Heart left ventricle (tissue), 13 donors: ENCODE measurements at regions not wholly inside any gene's neighbourhood (a gene's known extent, or its start where the extent isn't known, plus 50 kb on each side); places are given as distances from the start of the nearest gene placed in this dataset.

ENCODE experiments used
- POLR2A ChIP-seq, 2 donors: fragments of 450-650 bp; IDR thresholded peaks; one replicate each; pipeline ENCODE4 v1.6.1; 2017; ENCODE audit warnings: antibody characterized with exemption in 2 of 2, mild to moderate bottlenecking in 2 of 2, moderate library complexity in 2 of 2
- TF ChIP-seq, protein P1 (sequence below), 12 donors: fragments of 200-600 bp; sonication (generic) in 4 of 12; IDR thresholded peaks; one replicate each; pipeline versions ENCODE4 v1.5.0 to v1.8.0; 2018 to 2022; ENCODE audit warnings: antibody characterized with exemption in 12 of 12, mild to moderate bottlenecking in 5 of 12
- donor health status: ischemic (EF 13 %, LVEDD 7.1; RV severe dilation, severe dysfunction).
- donor health status: DM: no; HTN: yes; CAD: no.
- donor health status: DM: no; HTN: no; CAD: no.
- donor health status: ischemic (EF 25% LVEDD 6.9; RV normal size, moderate dysfunction).
- donor health status: ischemic (EF 25% LVEDD 5.7; RV mildly dilated, moderate dysfunction).
- donor health status: ischemic (EF 35%, LVEDD 5.7; RV mildly dilated, moderate dysfunction).
- donor health status: nonischemic (EF 11% LVEDD 7.7; RV severe dilation, severe dysfunction).
- donor health status: DM: yes; HTN: yes; CAD: no.
- donor health status: PGD.
- donor health status: ischemic (EF 29% LVEDD 5.4; RV normal size, mild dysfunction).
- donor health status: nonischemic (EF 23%, LVEDD 6.1; RV moderate dilation, normal function).

GRCh38 chr21:14740116-14740515 is 194.0 kb upstream of the SAMSN1 start:
- TF ChIP-seq, protein P1, sequence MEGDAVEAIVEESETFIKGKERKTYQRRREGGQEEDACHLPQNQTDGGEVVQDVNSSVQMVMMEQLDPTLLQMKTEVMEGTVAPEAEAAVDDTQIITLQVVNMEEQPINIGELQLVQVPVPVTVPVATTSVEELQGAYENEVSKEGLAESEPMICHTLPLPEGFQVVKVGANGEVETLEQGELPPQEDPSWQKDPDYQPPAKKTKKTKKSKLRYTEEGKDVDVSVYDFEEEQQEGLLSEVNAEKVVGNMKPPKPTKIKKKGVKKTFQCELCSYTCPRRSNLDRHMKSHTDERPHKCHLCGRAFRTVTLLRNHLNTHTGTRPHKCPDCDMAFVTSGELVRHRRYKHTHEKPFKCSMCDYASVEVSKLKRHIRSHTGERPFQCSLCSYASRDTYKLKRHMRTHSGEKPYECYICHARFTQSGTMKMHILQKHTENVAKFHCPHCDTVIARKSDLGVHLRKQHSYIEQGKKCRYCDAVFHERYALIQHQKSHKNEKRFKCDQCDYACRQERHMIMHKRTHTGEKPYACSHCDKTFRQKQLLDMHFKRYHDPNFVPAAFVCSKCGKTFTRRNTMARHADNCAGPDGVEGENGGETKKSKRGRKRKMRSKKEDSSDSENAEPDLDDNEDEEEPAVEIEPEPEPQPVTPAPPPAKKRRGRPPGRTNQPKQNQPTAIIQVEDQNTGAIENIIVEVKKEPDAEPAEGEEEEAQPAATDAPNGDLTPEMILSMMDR (IDR thresholded peaks at IDR 0.05), result no peak
- no peak for TF ChIP-seq POLR2A (IDR thresholded peaks at IDR 0.05)
